HG03442 (cell line): ENCODE measurements at regions not wholly inside any gene's neighbourhood (a gene's known extent, or its start where the extent isn't known, plus 50 kb on each side); places are given as distances from the start of the nearest gene placed in this dataset.
"Not testable (repeated sequence)": the region's sequence is repeated elsewhere in the genome, so short reads cannot be mapped to it uniquely, and the experiment has no call there.

Source experiments
- ATAC-seq: cut with Tn5 transposase; IDR thresholded peaks from one replicate; pipeline ENCODE4 v1.9.1; 2021; ENCODE audit warnings: mild to moderate bottlenecking, moderate library complexity; ENCODE audit not compliant: unreplicated experiment

DNA sequence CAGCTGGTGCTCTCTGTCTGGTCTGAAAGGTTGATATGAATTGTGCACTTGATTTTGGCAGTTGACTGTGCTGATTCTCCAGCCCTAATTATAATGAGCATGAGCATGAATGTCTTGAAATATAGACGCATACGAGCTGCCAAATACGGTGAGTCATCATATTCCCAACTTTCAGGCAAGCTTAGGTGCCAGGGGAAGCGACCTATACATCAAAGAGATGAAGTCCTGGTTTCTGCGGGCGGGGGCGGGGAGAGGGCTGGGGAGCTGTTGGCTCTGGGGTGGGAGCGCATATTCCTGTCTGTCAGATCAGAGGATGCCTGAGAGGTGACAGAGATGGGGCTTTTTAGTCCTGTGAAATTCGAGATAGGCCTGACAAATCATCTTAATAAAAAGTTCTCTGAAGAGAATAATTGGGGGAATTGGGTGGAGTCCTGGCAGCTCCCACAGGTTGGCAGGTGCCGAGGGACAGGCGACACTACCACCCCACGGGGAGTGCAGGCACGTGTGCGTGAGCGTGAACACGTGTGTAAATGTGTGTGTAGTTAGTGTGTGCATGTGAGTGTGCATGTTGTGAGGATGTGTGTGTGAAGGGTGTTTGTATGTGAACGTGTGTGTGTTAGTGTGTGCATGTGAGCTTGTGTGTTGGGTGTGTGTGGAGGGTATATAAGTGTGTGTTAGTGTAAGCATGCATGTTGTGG, 865.3 kb downstream of the TBC1D22A start:
- ATAC-seq = no peak

- ATAC-seq = no peak
Measured at GRCh38 chr22:47626428-47627390, 864.3 kb downstream of the TBC1D22A start.

DNA sequence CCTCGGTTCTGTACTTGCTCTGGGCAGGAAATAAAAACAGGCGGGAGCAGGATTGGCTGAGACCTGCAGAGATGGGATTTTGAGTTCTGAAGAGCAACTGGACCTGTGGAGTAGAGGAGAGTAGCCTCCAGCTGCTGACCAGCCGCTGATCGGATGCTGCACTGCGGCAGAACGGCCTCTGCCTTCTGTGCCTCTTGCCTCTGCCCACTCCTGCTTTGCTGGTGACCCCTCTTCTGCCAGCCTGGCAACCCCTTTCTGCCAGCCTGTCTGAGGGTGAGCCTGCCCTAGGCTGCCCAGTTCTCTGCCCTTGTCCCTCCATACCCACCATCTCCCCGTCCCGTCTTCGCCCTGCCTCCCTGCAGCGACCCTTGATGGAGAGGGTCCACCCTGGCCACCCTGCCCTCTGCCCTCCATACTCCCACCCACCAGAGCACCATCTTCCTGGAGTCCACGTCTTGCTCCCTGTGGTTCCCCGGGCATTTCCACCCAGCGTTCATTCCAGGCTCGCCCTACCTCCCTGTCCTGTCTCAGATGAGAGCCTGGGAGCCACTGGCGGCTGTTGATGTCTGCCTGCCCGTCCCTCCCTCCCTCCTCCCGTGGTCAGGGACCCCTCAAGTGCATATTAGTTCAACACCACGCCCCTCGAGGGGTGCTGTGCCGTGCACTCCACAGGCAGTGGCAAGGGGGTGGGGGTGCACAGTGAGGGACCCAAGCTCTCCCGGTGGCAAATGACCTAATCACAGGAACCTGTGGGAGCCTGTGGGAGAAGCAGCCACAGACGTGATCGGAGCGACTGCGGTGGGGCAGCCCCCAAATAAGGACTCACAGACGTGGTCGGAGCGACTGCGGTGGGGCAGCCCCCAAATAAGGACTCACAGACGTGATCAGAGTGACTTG, 863.3 kb downstream of the TBC1D22A start:
- ATAC-seq = no peak

DNA sequence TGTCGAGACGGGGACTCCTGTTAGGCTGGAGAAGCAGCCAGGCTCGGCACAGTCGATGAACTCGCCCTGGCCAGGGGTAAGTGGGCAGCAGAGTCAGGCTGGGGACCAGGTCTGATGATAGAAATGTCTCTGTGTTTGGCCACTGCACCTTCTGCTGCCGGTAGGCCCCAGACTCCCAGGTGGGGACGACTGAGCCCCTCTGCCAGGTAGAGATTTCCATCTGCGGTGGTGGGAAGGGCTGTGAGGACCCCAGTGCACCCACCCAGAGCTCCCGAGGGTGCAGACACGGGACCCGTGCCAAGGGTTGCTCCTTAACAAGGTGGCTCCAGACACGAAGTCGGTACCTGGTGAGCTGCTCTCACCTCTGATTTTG, 862.5 kb downstream of the TBC1D22A start:
- ATAC-seq = no peak

DNA sequence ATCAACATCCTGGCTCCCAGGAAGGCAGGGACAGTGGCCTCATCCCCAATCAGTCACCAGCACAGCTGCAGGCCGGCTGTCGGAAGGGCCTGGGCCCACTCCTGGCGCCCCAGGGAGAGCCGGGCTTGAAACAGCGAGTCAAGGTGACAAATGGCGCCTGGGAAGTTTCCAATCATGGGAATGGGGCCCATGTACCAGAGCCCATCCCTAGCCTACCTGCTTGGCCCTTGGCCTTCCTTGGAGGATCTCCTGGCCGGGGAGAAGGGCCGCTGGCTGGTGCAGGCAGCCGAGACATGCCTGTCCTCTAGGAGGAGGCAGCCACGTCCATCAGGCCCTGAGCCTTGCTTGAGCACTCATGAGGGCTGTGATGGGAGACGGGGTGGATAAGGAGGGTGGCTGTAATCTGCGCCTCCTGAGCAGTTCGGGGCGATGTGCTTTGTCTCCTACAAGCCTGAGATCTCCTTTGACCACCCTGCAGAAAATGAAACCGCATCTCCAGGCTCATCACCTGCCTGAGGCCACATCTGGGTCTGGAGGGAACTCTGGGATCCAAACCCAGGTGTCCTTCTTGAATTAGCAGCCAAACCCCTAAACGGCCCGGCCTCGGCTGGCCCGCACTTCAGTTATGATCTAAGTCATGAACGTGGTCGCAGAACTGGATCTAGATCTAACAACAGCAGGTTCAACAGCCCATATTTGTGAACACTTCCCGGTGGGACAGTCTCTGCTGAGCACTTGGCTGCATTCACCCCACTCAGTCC, 862.0 kb downstream of the TBC1D22A start:
- ATAC-seq = no peak

- ATAC-seq = no peak
Measured at GRCh38 chr22:47623763-47624148, 861.3 kb downstream of the TBC1D22A start.

DNA sequence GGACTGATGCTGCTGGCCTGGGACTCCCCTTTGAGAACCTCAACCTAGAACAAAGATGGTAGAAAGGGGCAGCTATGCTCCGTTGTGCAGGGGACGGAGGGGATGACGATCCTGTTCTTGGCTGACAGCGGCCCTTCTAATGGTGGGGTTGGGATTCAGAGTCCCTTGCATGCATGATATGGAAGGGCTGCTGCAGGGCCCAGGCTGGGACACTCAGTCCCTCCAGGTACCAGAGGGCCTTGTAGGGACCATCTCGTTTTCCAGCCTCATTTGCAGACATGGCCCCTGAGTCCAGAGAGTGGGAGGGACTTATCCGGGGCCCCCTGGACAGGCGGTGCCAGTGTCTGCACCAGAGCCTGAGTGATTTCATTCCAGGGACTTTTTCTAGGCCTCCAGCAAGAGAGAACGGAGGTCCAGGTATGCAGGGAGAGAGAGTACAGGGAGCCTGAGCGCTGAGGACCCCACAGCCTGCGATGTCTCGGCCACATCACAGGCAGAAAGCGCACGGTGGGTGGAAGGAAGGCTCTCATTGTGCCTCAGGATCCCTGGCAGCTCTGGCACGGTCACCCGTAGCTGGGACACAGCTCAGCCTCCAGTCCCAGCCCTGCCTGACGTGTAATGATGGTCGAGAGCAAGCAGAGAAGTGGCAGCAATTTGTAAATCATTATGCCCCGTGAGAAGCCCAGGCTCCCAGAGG, 860.8 kb downstream of the TBC1D22A start:
- ATAC-seq = no peak

- no peak for ATAC-seq
Measured at GRCh38 chr22:47622541-47622940, 860.1 kb downstream of the TBC1D22A start.

DNA sequence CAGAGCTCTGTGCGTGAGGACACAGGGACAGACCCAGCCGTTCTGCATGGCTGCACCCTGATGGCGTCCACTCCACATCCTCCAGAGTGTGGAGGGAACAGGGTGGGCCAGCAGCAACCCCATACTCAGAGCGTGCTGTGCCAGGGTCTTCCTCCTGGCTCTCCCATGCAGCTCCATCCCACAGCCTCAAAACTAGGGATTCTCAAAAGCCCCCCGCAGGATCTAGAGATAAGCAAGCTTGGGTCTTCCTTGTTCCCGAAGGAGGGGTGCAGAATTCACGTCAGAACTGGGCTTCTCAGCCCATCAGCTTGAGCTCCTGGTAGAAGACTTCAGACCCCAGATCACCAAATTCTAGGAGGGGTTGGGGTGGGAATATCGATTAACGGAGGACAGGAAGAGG, 858.8 kb downstream of the TBC1D22A start:
- ATAC-seq = no peak

GRCh38 chr22:47620391-47620790, 857.9 kb downstream of the TBC1D22A start:
- no peak for ATAC-seq

DNA sequence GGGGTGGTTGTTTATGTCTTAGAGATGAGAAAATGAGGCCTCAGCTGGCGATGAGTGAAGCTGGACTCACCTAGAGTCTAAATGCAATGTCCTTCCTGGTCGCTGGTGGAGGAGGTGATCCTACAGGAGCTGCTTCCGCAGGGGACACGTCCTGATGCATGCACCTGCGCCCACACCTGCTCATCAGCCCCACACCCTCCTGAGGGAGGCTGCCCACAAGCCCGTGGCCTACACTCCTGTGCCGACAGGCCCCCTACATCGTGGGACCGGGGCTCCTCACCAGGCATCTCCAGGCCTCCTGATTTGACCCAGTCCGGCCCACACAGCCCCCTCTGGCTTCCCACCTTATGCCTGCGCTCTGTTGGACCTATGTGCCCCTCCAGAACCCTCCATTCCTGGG, 857.2 kb downstream of the TBC1D22A start:
- ATAC-seq = no peak

- ATAC-seq = no peak
Measured at GRCh38 chr22:47618180-47619010, 855.9 kb downstream of the TBC1D22A start.

GRCh38 chr22:47617186-47617585, 854.7 kb downstream of the TBC1D22A start:
- ATAC-seq = no peak

DNA sequence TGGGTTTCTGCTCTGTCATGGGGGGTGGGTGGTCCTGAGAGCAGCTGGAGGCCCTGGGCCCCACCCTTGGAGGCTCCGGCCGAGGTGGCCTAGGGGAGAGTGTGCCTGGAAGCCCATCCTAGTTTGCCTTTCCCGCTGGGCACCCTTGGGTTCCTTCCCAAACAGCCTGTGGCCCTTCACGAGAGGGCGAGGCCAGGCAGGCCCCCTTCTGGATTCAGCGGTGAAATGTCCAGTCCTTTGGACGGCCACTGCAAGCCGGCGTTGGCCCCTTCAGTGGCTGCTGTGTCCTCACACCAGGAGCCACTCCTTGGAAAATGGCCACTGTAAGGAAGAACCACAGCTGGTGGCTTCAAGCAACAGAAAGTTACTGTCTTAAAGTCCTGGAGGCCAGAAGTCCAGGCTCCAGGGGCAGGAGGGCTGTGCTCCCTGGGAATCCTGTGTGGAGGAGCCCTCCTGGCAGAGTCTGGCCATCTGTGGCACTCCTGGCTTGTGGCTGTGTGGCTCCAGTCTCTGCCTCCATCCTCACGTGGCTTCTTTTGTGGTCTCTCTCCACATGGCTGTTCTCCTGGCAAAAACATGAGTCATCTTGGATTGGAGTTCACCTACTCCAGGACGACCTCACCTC, 854.1 kb downstream of the TBC1D22A start:
- ATAC-seq = no peak

GRCh38 chr22:47615051-47615450, 852.6 kb downstream of the TBC1D22A start:
- ATAC-seq = no peak

DNA sequence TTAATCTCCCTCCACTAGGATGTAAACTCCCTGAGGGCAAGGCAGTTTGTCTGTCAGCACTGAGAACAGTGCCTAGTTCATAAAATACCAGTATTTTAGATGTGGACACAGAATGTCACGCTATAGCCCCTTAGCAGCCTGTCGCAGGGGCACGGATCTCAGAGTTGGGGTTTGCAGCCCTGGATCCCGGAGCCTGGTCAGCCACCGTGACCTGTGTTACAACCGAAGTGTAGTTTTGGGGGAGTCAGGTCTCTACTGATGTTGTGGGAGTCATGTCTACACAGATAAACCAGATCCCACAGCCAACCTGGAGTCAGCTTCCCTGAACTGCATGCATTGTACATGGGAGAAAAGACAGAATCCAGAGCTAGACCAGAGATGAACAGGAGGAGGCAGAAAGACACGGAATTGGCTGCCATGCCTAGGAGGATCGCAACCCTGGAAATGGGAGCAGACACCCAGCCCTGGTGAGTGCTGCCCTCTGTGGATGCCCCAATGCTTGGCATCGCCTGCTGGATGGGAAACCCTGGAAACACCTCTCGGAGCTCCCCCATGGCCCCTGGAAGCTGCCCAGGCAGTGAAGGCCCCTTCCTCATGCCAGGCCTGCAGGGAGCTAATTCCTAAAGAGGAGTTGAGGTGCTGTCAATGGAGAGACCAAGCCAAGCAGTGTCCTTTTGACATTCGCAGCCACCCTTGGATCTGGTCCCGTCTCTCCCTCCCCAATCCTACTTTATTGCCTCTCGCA, 851.3 kb downstream of the TBC1D22A start:
- no peak for ATAC-seq

GRCh38 chr22:47613181-47613580, 850.7 kb downstream of the TBC1D22A start:
- not testable (repeated sequence) for ATAC-seq
